ENCODE measurements at regions not wholly inside any gene's neighbourhood (a gene's known extent, or its start where the extent isn't known, plus 50 kb on each side); places are given as distances from the start of the nearest gene placed in this dataset.

DNA sequence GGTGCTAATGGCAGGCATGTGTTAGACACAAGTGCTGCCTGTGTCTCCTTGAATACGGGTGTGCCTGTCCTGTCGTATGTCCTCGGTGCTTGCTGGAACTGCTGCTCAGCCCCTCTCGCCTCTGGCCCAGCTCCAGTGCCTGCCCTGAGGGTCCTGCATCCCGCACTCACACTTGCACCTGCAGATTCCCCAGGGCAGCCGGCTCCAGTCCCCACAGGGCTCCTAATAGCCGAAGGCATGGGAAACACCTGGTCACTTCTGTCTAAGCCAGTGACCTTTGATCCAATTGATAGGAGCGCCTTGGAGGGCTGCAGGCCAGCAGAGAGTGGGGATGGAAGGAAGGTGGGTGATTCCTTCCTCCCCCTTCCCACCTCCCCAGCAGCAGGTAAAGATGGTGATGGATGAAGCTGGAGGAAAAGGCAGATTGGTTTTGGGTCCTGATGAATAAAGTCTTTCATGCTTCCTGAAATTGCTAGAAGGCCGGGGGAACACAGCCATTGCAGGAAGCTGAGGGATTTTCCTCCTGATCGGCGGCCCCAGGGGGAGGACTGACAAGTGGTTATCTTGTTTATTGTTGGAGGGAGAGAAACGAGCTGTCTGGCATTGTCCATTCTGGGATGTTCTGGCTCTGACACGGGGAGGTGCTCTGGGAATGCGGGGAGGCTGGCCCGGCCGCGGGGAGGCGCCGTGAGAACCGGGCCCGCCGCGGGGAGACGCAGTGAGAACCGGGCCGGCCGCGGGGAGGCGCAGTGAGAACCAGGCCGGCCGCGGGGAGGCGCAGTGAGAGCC lies 110.9 kb upstream of the B3GAT1 start:
- Histone ChIP-seq H3K4me3 (ENCODE audit: low read depth, low read length) (no peak overlapping the region), H3K4me1 (ENCODE audit: control insufficient read depth, insufficient read depth, low read length) (no peaks in the 10 kb centered on the region), H3K27ac (ENCODE audit: extremely low read depth, low read depth, low read length) (no peak overlapping the region), H3K36me3 (ENCODE audit: control insufficient read depth in 2 of 2, insufficient read depth in 1 of 2, low read length in 2 of 2) (no peaks in the 10 kb centered on the region), H3K9me3 (ENCODE audit: control insufficient read depth, insufficient read depth, low read depth, low read length) (no peaks in the 10 kb centered on the region)
- CTCF ChIA-PET: no interaction called here
- POLR2A ChIA-PET: no interaction called here
- TF ChIP-seq SP7 (tag by site-specific recombination; IDR thresholded peaks at IDR 0.05) (no peak), ZNF76 (tag by site-specific recombination; IDR thresholded peaks at IDR 0.05; ENCODE audit: borderline replicate concordance, low read depth) (no peak), ZNF561 (tag by site-specific recombination; IDR thresholded peaks at IDR 0.05; ENCODE audit: borderline replicate concordance) (no peak), ZNF501 (tag by site-specific recombination; IDR thresholded peaks at IDR 0.05) (no peak), OVOL3 (tag by site-specific recombination; IDR thresholded peaks at IDR 0.05) (no peak)
- TF ChIP-seq, protein P1, sequence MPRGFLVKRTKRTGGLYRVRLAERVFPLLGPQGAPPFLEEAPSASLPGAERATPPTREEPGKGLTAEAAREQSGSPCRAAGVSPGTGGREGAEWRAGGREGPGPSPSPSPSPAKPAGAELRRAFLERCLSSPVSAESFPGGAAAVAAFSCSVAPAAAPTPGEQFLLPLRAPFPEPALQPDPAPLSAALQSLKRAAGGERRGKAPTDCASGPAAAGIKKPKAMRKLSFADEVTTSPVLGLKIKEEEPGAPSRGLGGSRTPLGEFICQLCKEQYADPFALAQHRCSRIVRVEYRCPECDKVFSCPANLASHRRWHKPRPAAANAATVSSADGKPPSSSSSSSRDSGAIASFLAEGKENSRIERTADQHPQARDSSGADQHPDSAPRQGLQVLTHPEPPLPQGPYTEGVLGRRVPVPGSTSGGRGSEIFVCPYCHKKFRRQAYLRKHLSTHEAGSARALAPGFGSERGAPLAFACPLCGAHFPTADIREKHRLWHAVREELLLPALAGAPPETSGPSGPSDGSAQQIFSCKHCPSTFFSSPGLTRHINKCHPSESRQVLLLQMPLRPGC (tag by site-specific recombination; IDR thresholded peaks at IDR 0.05): no peak
- TF ChIP-seq, protein P2, sequence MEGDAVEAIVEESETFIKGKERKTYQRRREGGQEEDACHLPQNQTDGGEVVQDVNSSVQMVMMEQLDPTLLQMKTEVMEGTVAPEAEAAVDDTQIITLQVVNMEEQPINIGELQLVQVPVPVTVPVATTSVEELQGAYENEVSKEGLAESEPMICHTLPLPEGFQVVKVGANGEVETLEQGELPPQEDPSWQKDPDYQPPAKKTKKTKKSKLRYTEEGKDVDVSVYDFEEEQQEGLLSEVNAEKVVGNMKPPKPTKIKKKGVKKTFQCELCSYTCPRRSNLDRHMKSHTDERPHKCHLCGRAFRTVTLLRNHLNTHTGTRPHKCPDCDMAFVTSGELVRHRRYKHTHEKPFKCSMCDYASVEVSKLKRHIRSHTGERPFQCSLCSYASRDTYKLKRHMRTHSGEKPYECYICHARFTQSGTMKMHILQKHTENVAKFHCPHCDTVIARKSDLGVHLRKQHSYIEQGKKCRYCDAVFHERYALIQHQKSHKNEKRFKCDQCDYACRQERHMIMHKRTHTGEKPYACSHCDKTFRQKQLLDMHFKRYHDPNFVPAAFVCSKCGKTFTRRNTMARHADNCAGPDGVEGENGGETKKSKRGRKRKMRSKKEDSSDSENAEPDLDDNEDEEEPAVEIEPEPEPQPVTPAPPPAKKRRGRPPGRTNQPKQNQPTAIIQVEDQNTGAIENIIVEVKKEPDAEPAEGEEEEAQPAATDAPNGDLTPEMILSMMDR (tag by site-specific recombination; IDR thresholded peaks at IDR 0.05): no peak

DNA sequence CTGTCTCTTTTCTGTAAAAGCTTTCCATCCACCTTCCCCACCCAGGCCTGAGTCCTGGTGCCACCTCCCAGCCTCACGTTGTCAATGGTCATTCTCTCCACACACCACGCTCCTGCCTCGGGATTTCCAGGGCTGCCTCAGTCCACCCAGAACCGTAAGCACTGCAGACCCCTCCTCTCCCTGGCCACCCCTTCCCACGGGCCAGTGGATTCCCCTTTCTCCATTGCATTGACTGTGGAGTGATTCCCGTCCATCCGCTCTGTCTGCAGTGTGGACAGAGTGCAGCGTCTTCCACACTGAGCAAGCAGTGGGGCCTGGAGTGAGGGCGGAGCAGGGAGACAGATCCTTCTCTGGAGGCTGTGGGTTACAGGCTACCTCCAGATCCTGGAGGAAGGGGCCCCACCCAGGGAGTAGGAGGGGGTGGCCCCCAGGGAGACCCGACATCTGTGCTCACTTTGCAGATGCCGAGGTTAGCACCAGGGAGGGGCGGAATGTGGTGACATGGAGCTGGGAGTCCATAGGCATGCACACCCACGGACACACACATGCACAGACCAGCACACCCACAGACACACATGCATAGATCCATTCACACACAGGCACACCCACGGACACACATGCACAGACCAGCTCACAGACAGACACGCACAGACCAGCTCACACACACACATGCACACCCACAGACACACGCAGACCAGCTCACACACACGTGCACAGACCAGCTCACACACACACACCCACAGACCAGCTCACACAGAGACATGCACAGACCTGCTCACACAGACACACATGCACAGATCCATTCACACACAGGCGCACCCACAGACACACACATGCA lies 109.6 kb upstream of the B3GAT1 start:
- TF ChIP-seq ZNF510 (tag by site-specific recombination; IDR thresholded peaks at IDR 0.05; ENCODE audit: insufficient replicate concordance): no peak
- peak; percentile 77 for TF ChIP-seq EGR2 (tag by site-specific recombination; IDR thresholded peaks at IDR 0.05; ENCODE audit: low read depth)
- no peak for TF ChIP-seq MYNN (tag by site-specific recombination; IDR thresholded peaks at IDR 0.05; ENCODE audit: borderline replicate concordance)
- no peak for TF ChIP-seq ZNF433 (tag by site-specific recombination; IDR thresholded peaks at IDR 0.05; ENCODE audit: low read depth)
- peak; percentile 39; the same call in 1 of the 2 replicates for TF ChIP-seq KLF1 (tag by site-specific recombination; IDR thresholded peaks at IDR 0.05)
- TF ChIP-seq, protein P1 (tag by site-specific recombination; IDR thresholded peaks at IDR 0.05): no peak
- peak; percentile 92 for TF ChIP-seq ZFHX2 (tag by site-specific recombination; conservative IDR thresholded peaks at IDR 0.05)
- no peak for TF ChIP-seq KLF9 (tag by site-specific recombination; IDR thresholded peaks at IDR 0.05; ENCODE audit: low read depth)
- TF ChIP-seq ZNF777 (tag by site-specific recombination; IDR thresholded peaks at IDR 0.05; ENCODE audit: borderline replicate concordance): no peak
- TF ChIP-seq, protein P3, sequence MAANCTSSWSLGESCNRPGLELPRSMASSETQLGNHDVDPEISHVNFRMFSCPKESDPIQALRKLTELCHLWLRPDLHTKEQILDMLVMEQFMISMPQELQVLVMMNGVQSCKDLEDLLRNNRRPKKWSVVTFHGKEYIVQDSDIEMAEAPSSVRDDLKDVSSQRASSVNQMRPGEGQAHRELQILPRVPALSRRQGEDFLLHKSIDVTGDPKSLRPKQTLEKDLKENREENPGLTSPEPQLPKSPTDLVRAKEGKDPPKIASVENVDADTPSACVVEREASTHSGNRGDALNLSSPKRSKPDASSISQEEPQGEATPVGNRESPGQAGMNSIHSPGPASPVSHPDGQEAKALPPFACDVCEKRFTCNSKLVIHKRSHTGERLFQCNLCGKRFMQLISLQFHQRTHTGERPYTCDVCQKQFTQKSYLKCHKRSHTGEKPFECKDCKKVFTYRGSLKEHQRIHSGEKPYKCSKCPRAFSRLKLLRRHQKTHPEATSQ (tag by site-specific recombination; IDR thresholded peaks at IDR 0.05): peak; percentile 42; the same call in 1 of the 2 replicates
- no peak for TF ChIP-seq ZNF776 (tag by site-specific recombination; IDR thresholded peaks at IDR 0.05; ENCODE audit: borderline replicate concordance)
- TF ChIP-seq, protein P4, sequence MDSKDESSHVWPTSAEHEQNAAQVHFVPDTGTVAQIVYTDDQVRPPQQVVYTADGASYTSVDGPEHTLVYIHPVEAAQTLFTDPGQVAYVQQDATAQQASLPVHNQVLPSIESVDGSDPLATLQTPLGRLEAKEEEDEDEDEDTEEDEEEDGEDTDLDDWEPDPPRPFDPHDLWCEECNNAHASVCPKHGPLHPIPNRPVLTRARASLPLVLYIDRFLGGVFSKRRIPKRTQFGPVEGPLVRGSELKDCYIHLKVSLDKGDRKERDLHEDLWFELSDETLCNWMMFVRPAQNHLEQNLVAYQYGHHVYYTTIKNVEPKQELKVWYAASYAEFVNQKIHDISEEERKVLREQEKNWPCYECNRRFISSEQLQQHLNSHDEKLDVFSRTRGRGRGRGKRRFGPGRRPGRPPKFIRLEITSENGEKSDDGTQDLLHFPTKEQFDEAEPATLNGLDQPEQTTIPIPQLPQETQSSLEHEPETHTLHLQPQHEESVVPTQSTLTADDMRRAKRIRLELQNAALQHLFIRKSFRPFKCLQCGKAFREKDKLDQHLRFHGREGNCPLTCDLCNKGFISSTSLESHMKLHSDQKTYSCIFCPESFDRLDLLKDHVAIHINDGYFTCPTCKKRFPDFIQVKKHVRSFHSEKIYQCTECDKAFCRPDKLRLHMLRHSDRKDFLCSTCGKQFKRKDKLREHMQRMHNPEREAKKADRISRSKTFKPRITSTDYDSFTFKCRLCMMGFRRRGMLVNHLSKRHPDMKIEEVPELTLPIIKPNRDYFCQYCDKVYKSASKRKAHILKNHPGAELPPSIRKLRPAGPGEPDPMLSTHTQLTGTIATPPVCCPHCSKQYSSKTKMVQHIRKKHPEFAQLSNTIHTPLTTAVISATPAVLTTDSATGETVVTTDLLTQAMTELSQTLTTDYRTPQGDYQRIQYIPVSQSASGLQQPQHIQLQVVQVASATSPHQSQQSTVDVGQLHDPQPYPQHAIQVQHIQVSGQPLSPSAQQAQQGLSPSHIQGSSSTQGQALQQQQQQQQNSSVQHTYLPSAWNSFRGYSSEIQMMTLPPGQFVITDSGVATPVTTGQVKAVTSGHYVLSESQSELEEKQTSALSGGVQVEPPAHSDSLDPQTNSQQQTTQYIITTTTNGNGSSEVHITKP (tag by site-specific recombination; IDR thresholded peaks at IDR 0.05): no peak
- TF ChIP-seq, protein P5, sequence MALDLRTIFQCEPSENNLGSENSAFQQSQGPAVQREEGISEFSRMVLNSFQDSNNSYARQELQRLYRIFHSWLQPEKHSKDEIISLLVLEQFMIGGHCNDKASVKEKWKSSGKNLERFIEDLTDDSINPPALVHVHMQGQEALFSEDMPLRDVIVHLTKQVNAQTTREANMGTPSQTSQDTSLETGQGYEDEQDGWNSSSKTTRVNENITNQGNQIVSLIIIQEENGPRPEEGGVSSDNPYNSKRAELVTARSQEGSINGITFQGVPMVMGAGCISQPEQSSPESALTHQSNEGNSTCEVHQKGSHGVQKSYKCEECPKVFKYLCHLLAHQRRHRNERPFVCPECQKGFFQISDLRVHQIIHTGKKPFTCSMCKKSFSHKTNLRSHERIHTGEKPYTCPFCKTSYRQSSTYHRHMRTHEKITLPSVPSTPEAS (tag by site-specific recombination; IDR thresholded peaks at IDR 0.05): peak; percentile 49; the same call in 1 of the 2 replicates
- Histone ChIP-seq H3K9me3 (ENCODE audit: control insufficient read depth, insufficient read depth, low read depth, low read length) (no peaks in the 10 kb centered on the region), H3K4me3 (ENCODE audit: low read depth, low read length) (no peak overlapping the region), H3K4me1 (ENCODE audit: control insufficient read depth, insufficient read depth, low read length) (no peaks in the 10 kb centered on the region), H3K36me3 (ENCODE audit: control insufficient read depth in 2 of 2, insufficient read depth in 1 of 2, low read length in 2 of 2) (no peaks in the 10 kb centered on the region), H3K27ac (ENCODE audit: extremely low read depth, low read depth, low read length) (no peak overlapping the region)
- CTCF ChIA-PET: no interaction called here
- POLR2A ChIA-PET: no interaction called here

Data from HEK293 (cell line).